ENCODE measurements at regions not wholly inside any gene's neighbourhood (a gene's known extent, or its start where the extent isn't known, plus 50 kb on each side); places are given as distances from the start of the nearest gene placed in this dataset.

DNA sequence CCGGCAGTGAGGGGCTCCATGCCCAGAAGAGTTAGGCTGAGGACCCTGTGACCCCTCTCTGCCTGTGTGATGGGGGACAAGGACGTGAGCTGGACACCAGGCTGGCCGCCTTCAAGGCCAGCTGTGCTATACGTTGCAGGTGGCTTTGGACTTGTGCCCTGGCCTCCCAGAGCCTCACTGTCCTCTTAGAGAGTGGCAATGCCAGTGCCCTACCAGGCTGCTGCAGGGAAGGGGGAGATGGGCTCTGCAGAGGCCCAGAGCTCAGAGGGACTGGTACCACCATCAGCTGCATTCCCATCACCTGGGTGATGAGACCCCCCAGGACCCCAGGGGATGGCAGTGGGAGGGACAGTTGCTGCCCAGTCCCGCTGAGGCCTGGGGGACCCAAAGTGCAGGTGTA is 90.4 kb upstream of the SHISAL1 start:
- Histone ChIP-seq H3K4me3 (no peak overlapping the region), H3K27me3 (ENCODE audit: low read depth) (no peaks in the 10 kb centered on the region), H3K4me1 (no peaks in the 10 kb centered on the region), H3K9me3 (no peaks in the 10 kb centered on the region), H3K36me3 (replicated peaks) (no peaks in the 10 kb centered on the region)
- DNase-seq (ENCODE audit: low spot score in 2 of 2): no peak
- in situ Hi-C loops (cut with MboI; ENCODE audit: low sequenced_read_pairs): no loop called here

DNA sequence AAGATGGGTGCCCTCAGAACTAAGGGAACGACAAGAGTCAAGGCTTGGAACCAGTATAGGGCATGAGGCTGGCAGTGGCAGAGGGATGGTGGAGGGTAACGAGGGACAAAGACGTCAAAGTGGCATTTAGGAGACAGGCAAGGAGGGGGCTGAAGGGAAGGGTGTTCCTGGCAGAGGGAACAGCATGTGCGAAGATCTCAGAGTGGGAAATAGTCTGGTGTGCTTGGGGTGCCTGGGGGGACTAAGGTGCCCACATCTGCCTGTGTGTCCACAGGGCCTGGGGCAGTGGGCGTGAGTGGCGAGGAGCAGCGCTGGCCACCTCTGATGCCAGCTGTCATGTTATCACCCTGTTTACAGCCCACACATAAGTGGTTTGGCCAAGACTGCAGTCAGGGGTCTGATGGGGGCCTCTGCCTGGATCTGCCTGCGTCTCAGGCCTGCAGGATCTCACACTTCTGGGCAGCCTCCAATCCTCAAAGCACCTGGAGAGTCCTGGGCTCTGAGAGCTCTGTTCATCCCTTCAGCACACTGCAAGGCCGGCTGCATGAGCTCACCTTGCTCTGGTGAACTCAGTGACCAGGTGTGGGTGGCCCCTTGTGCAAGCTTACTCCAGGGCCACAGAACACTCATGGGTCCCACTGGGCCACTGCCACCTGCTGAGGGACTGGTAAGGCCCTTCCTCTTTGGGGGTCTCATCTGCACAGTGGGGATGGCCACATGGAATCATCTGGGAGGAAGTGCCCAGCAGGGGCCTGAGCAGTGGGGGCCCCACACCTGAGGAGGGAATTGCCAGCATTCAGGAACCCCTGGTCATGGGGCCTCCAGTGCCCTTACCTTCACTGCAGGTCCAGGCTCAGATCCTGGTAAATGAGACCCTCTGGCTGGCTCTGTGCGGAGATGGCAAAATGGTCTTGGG is 89.7 kb upstream of the SHISAL1 start:
- peak in 1 of 2 experiments; percentile 1 for DNase-seq (ENCODE audit: low spot score in 2 of 2)
- in situ Hi-C loops (cut with MboI; ENCODE audit: low sequenced_read_pairs): no loop called here
- Histone ChIP-seq H3K4me1 (no peaks in the 10 kb centered on the region), H3K9me3 (no peaks in the 10 kb centered on the region), H3K36me3 (replicated peaks) (no peaks in the 10 kb centered on the region), H3K27me3 (ENCODE audit: low read depth) (no peaks in the 10 kb centered on the region), H3K4me3 (no peak overlapping the region)

DNA sequence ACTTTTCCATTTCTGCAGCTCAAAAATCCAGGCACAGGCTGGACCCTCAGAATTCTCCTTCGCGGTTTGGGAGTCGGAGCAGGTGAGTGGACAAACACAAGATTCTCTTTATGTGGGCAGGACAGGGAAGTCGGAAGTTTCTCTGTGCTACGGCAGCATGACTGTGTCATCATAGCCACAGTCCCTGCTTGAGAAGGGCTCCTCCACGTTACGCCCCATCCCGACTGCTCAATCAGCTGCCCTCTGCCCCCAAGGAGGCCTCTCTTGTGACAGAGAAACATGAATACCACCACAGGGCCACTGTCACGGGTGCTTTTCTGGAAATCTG is 89.0 kb upstream of the SHISAL1 start:
- Histone ChIP-seq H3K36me3 (replicated peaks) (no peaks in the 10 kb centered on the region), H3K4me3 (no peak overlapping the region), H3K27me3 (ENCODE audit: low read depth) (no peaks in the 10 kb centered on the region), H3K9me3 (no peaks in the 10 kb centered on the region), H3K4me1 (no peaks in the 10 kb centered on the region)
- DNase-seq (ENCODE audit: low spot score in 2 of 2): peak in 1 of 2 experiments; percentile 4
- in situ Hi-C loops (cut with MboI; ENCODE audit: low sequenced_read_pairs): no loop called here

DNA sequence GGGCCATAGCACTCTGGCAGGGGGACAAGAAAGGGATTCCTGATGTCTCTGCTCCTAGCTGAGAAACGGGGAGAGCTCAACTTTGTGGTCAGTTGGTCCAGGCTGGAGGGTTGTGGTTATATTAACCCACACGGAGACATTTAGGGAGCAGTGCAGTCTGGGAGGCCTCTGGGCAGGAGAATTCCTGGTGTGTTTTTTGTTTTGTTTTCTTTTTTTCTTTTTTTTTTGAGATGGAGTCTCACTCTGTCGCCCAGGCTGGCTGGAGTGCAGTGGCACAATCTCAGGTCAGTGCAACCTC is 88.0 kb upstream of the SHISAL1 start:
- in situ Hi-C loops (cut with MboI; ENCODE audit: low sequenced_read_pairs): no loop called here
- Histone ChIP-seq H3K36me3 (replicated peaks) (no peaks in the 10 kb centered on the region), H3K9me3 (no peaks in the 10 kb centered on the region), H3K27me3 (ENCODE audit: low read depth) (no peaks in the 10 kb centered on the region; the same call in 1 of the 2 replicates), H3K4me1 (no peaks in the 10 kb centered on the region), H3K4me3 (no peak overlapping the region)
- DNase-seq (ENCODE audit: low spot score in 2 of 2): no peak

DNA sequence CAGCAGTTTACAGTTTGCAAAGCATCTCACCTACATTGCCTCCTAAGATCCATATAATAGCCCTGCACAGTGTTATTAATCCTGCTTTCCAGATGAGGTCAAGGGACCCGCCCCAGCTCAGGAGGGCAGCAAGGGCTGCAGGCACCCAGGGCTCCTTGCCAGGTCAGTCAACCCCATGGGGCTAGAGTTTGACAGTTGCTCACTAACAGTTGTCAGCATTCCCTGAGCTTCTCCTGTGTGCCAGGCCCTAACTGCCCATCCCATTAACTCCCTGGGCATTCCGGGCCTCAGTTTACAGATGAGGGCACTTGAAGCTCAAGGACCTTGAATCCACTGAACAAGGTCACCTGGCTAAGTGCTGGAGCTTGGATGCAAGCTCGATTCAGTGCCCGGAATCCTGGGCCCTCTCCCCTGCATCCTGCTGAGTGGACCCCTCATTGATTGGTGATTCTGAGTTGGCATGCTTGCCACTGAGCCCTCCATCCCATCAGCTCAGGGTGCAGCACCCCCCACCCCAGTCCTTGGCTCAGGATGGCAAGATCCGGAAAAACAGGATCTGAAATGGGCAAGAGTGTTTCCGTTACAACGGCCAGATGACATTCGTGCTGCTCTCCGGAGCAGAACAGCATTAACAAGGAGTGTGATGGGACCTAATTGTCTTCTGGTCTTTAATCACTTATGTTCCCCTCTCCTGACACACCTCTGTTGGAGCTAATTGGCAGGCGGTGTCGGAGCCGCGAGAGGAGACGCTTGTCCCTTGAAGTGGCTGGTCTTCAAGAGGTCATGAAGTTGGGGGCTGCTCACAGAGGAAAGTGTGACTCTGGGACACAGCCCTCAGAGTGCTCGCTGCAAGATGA is 87.4 kb upstream of the SHISAL1 start:
- H3K36me3 ChIP-seq (replicated peaks): no peaks in the 10 kb centered on the region
- H3K4me1 ChIP-seq: no peaks in the 10 kb centered on the region
- peak in 1 of 2 experiments; percentile 6 for DNase-seq (ENCODE audit: low spot score in 2 of 2)
- no peak overlapping the region for H3K4me3 ChIP-seq
- in situ Hi-C loops (cut with MboI; ENCODE audit: low sequenced_read_pairs): no loop called here
- H3K27me3 ChIP-seq (ENCODE audit: low read depth): no peaks in the 10 kb centered on the region; the same call in 1 of the 2 replicates
- no peaks in the 10 kb centered on the region for H3K9me3 ChIP-seq

DNA sequence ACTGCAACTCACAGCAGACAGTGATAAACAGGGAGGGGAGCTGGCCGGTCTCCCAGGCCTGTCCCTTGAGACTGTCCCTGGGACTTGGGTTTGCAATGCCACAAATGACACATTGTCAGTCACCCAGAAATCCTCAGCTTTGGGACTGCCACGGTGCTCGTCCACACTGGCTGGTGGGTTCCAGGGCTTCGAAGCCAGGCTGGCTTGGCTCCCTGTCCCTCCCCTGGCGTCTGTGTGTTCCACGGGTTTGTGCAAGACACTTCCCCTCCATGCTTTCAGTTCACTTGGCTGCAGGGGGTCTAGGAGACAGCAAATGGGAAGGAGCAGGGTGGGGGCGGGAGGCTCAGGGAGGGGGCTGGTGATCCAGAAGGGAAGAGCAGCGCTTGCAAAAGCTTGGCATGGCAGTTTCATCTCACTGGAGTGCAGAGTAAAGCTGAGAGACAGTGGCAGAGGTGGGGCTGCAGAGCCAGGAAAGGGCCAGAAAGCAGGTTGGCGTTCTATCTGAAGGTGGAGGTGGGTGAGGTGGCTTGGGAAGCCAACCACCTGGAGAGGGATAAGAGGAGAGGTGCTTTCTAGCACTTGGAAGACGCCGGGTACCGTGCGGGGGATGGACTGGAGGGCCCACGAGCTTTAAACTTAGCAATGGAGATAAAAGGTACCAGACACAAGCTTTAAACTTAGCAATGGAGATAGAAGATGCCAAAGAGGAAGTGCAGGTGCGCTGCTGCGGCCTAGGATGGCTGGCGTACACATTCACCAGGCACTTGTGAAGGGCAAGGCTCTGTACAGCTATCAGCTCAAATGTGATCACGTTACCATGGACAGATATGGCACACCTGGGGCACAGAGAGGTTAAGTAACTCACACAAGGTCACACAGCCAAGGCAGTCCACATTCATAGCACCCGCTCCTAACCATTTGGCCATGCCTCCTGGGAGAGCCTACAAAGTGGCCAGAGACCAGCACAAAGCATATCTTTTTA is 86.4 kb upstream of the SHISAL1 start:
- in situ Hi-C loops (cut with MboI; ENCODE audit: low sequenced_read_pairs): no loop called here
- Histone ChIP-seq H3K4me1 (no peaks in the 10 kb centered on the region), H3K4me3 (no peak overlapping the region), H3K27me3 (ENCODE audit: low read depth) (no peaks in the 10 kb centered on the region; the same call in 1 of the 2 replicates), H3K36me3 (replicated peaks) (no peaks in the 10 kb centered on the region), H3K9me3 (no peaks in the 10 kb centered on the region)
- no peak for DNase-seq (ENCODE audit: low spot score in 2 of 2)

DNA sequence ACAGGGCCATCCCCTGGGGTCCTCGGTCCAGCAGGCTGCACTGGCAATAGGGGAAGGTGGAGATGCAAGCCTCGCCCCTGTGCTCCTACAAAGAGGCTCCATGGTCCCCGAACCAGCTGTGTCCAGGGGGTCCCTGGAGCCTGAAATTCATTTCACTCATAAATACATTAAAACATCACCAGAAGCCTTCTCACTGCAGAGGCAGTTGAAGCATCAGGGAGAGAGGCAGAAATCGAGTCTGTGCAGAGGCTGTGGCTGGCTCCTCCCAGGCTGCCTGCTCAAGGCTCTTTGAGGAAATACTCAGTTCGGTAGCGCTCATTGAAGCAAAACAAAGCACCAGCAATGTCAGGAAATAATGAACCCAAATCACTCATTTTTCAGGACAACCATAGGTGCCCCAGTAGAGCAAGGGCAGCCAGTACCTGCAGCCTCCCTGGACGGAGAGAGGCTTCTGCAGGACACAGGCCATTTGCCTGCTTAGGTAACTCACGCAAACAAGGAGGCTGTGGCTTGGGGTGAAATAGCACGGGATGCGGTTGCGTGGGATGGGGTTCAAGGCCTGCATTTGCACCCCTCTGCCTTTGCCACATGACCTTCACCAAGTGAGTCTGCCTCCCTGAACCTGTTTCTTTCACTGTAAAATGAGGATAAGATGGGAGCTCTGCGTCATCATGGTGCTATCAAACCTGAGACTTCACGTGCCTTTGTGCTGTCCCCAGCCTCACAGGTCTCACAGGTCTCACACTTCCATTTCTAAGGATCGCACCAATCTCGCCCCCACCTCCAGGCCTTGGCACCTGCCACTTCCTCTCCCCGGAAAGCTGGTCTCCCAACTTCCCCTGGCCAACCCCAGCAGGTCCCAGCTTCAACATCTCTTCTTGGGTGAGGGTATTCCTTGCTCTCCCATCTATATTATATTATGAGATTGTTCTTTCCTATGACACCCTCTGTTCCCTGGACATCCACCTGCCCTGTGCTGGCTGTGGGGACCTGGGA is 84.3 kb upstream of the SHISAL1 start:
- H3K4me3 ChIP-seq: no peak overlapping the region
- DNase-seq (ENCODE audit: low spot score in 2 of 2): no peak
- H3K27me3 ChIP-seq (ENCODE audit: low read depth): no peaks in the 10 kb centered on the region; the same call in 1 of the 2 replicates
- no peaks in the 10 kb centered on the region for H3K4me1 ChIP-seq
- H3K9me3 ChIP-seq: no peaks in the 10 kb centered on the region
- H3K36me3 ChIP-seq (replicated peaks): no peaks in the 10 kb centered on the region
- in situ Hi-C loops (cut with MboI; ENCODE audit: low sequenced_read_pairs): no loop called here

DNA sequence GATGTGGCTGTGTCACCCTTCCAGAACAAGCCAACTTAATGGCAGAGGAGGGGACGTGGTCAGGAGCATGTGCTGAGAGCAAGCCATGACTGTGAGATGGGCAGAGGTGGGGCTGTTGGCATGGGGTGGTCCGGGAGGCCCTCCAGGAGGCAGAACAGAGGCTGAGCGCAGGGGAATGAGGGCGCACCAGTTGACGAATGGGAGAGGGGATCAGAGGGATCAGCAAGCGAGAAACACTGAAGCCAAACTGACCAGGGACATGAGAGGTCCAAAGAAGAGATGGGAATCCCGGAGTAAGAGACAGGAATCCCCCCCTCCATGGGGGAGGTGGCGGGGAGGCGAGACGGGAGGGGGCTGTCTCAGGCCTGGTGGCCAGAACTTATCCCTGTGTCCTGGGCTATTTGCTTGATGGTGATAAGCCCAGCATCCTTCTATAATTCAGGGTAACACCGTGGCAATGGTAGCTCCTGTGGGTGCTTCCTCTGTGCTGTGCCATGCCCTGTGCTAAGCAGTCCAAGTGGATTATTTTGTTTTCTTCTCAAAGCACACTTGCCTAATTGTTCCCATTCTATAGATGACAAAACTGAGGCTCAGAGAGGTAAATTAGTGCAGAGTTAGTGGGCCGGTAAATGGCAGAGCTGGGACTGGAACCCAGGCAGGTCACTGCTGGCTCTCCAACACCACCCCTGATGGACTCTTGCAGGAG is 83.4 kb upstream of the SHISAL1 start:
- Histone ChIP-seq H3K4me1 (no peaks in the 10 kb centered on the region), H3K4me3 (no peak overlapping the region), H3K36me3 (replicated peaks) (no peaks in the 10 kb centered on the region), H3K27me3 (ENCODE audit: low read depth) (no peaks in the 10 kb centered on the region; the same call in 1 of the 2 replicates), H3K9me3 (no peaks in the 10 kb centered on the region)
- DNase-seq (ENCODE audit: low spot score in 2 of 2): no peak
- in situ Hi-C loops (cut with MboI; ENCODE audit: low sequenced_read_pairs): no loop called here

DNA sequence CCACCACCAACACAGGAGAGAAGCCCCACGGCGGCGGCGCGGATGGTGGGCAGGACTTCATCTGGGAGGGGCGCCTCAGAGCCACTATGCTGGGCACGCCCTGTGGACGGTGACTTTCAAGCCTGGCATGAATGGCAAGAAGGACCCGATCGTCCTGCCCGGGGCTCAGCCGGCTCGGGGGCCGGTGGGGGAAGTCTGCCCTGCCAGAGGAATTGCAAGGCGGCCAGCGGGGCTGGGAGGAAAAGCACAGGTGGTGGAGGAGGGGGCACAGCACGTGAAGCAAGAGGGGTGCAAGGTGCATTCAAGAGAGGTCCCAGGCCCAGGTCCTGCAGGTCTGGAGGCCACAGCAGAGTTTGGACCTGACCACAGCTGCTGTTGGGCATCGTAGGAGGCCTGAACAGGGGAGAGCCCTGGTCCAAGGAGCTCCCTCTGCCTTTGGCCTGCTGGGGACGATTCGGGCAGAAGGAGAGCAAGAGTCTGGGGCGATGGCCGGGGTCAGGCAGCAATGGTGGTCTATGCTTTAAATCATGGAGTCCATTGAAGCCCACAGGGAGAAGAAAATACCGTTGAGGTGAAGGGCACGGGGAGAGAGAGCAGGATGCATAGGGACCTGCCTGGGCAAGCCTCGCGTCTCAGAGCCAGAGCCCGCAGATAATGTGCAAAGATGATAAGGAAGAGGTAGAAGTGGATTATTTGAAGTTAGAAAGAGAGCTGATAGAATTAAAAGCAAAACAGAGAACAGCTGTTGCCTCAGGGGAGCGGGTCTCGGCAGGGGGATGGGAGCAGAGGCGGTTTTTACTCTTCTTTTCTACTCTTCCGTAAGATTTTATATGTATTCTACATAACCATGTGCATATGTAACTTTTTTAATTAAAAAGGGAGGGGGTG is 82.6 kb upstream of the SHISAL1 start:
- Histone ChIP-seq H3K4me3 (no peak overlapping the region), H3K9me3 (no peaks in the 10 kb centered on the region), H3K4me1 (no peaks in the 10 kb centered on the region), H3K27me3 (ENCODE audit: low read depth) (no peaks in the 10 kb centered on the region; the same call in 1 of the 2 replicates), H3K36me3 (replicated peaks) (no peaks in the 10 kb centered on the region)
- in situ Hi-C loops (cut with MboI; ENCODE audit: low sequenced_read_pairs): no loop called here
- no peak for DNase-seq (ENCODE audit: low spot score in 2 of 2)

DNA sequence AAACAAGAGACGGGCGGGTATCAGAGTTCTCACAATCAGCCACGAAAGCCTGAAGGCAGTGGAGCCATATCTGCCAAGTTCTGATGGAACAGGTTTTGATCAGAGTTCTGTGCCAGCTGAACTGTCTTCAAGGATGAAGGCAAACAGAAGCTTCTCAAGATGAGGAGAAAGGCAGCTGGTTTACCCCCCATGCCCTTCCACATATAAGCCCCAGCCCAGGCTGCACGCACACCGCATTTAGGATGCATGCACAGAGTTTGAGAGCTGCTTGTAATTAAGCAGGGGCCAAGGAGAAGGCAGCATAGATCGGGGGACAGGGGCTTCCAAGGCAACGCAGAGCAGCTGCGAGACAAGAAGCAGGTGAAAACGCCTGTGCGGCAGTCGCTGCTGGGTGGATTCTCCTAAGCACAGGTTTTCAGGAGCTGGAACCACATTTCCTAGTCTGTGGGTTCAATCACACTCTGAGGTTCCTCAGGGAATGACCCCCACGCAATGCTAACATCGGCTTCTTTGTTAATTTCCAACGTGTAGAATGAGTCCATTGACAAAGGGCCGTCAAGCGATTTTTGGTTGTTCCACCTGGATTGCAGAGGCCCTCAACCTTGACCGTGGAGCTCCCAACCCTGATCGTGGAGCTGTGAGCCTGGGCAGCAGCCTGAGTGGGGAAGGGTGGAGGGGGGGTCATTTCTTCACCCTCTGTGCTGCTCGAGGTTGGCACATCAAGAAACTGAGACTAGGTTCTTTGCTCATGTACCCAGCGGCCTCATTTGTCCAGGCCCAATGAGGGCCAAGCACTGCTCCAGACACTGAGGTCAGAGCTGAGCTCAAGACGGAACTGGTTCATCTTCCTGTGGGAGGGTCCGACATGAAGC is 81.7 kb upstream of the SHISAL1 start:
- H3K36me3 ChIP-seq (replicated peaks): no peaks in the 10 kb centered on the region
- peak in 1 of 2 experiments; percentile 5 for DNase-seq (ENCODE audit: low spot score in 2 of 2)
- H3K4me1 ChIP-seq: no peaks in the 10 kb centered on the region
- in situ Hi-C loops (cut with MboI; ENCODE audit: low sequenced_read_pairs): no loop called here
- no peaks in the 10 kb centered on the region; the same call in 1 of the 2 replicates for H3K27me3 ChIP-seq (ENCODE audit: low read depth)
- H3K9me3 ChIP-seq: no peaks in the 10 kb centered on the region
- H3K4me3 ChIP-seq: no peak overlapping the region

DNA sequence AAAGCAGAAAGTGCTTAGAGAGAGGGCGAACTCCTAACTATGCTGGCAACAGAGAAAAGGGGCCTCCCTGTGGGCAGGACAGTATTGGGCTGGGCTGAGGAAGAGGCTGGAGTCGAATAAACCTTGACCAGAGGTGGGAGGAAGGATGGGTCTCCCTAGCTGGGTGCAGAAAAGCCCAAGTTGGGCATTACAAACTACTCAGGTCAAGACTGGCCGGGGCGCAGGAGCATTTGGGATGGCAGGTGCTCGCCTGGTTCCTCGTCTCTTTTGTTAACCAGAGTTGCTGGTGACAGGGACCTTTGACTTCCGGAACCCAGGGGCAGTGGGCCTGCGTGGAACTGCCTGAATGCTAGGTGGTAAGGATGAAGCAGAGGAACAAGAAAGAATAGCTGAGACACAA is 80.3 kb upstream of the SHISAL1 start:
- Histone ChIP-seq H3K9me3 (no peaks in the 10 kb centered on the region), H3K4me1 (no peaks in the 10 kb centered on the region), H3K27me3 (ENCODE audit: low read depth) (peaks cover 6% of the 10 kb centered on the region), H3K36me3 (replicated peaks) (no peaks in the 10 kb centered on the region), H3K4me3 (no peak overlapping the region)
- in situ Hi-C loops (cut with MboI; ENCODE audit: low sequenced_read_pairs): no loop called here
- no peak for DNase-seq (ENCODE audit: low spot score in 2 of 2)
